SU-DHL-6 (cell line): ENCODE measurements at regions not wholly inside any gene's neighbourhood (a gene's known extent, or its start where the extent isn't known, plus 50 kb on each side); places are given as distances from the start of the nearest gene placed in this dataset.

ENCODE experiments used
- CTCF ChIP-seq: fragments of 200-600 bp; sonication (generic); IDR thresholded peaks from one replicate; pipeline ENCODE4 v1.5.1; 2017; ENCODE audit warnings: antibody characterized with exemption, mild to moderate bottlenecking, low read length, moderate library complexity; ENCODE audit not compliant: insufficient read depth, poor library complexity, severe bottlenecking
- EZH2phosphoT487 ChIP-seq: fragments of 200-600 bp; sonication (generic), shearing (Covaris generic); conservative IDR thresholded peaks from 2 replicates; pipeline ENCODE4 v1.6.1; 2018; ENCODE audit warnings: mild to moderate bottlenecking, antibody characterized with exemption, low read length, moderate library complexity, mixed read lengths

DNA sequence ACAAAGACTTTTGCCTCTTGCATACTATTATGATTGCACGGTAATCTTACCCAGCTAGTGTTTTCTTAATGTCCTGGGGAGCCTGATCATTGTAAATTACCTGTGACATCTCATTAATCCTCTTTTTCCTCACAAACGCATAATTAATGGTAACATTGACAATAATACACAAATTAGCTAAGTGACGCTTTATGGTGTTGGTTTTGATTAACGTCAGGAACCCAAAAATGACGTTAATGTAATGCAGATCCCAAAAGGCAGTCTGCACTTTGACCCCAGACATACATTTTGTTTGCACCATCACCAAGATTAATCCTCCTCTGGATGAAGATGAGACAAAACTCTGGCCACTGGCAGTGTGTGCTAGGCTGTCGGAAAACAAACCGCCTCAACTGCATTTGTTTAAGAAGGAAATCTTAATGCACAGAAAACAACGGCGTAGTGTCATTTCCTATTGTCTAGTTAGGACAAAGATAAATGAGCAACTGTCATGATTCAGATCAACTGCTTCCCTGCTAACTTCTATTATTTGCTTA, 83.9 kb upstream of the CDIN1 start:
- no peak for TF ChIP-seq CTCF
- no peak for TF ChIP-seq EZH2phosphoT487
